ENCODE measurements at regions not wholly inside any gene's neighbourhood (a gene's known extent, or its start where the extent isn't known, plus 50 kb on each side); places are given as distances from the start of the nearest gene placed in this dataset.

GRCh38 chr14:100659345-100660001 lies 67.2 kb upstream of the DLK1 start:
- Histone ChIP-seq H3K4me3 (no peak overlapping the region), H3K4me1 (peaks cover 10% of the 10 kb centered on the region), H3K9me3 (no peaks in the 10 kb centered on the region), H3K27me3 (ENCODE audit: low read depth) (peaks cover 16% of the 10 kb centered on the region), H3K36me3 (no peaks in the 10 kb centered on the region), H3K27ac (no peak overlapping the region)
- DNase-seq (no peak), ATAC-seq (no peak)
- TF ChIP-seq, protein P1, sequence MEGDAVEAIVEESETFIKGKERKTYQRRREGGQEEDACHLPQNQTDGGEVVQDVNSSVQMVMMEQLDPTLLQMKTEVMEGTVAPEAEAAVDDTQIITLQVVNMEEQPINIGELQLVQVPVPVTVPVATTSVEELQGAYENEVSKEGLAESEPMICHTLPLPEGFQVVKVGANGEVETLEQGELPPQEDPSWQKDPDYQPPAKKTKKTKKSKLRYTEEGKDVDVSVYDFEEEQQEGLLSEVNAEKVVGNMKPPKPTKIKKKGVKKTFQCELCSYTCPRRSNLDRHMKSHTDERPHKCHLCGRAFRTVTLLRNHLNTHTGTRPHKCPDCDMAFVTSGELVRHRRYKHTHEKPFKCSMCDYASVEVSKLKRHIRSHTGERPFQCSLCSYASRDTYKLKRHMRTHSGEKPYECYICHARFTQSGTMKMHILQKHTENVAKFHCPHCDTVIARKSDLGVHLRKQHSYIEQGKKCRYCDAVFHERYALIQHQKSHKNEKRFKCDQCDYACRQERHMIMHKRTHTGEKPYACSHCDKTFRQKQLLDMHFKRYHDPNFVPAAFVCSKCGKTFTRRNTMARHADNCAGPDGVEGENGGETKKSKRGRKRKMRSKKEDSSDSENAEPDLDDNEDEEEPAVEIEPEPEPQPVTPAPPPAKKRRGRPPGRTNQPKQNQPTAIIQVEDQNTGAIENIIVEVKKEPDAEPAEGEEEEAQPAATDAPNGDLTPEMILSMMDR (IDR thresholded peaks at IDR 0.05), result no peak
- intact Hi-C loops (cut with DNase I), result no loop called here

DNA sequence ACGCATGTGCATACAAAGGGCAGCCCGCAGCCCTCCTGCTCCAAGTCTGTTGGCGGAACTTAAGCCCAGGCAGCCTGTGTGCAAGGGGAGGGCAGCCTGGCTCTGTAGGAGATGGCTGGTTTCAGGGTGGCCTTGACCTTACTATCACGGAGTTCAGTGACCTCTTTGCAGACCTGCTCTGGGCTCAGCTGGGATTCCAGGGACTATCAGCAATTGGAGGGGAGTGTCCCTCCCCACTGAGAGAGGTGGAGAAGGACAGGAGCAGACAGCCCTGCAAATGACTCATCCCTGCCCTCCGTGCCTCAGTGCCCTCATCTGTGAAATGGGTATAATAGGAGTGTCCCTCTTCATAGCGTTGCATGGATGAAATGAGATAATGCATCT lies 66.2 kb upstream of the DLK1 start:
- DNase-seq (no peak), ATAC-seq (no peak)
- Histone ChIP-seq H3K27me3 (ENCODE audit: low read depth) (peaks cover 6% of the 10 kb centered on the region), H3K36me3 (no peaks in the 10 kb centered on the region), H3K9me3 (no peaks in the 10 kb centered on the region), H3K27ac (no peak overlapping the region), H3K4me3 (no peak overlapping the region), H3K4me1 (peaks cover 7% of the 10 kb centered on the region)
- TF ChIP-seq, protein P1 (IDR thresholded peaks at IDR 0.05), result no peak
- intact Hi-C loops (cut with DNase I), result no loop called here

DNA sequence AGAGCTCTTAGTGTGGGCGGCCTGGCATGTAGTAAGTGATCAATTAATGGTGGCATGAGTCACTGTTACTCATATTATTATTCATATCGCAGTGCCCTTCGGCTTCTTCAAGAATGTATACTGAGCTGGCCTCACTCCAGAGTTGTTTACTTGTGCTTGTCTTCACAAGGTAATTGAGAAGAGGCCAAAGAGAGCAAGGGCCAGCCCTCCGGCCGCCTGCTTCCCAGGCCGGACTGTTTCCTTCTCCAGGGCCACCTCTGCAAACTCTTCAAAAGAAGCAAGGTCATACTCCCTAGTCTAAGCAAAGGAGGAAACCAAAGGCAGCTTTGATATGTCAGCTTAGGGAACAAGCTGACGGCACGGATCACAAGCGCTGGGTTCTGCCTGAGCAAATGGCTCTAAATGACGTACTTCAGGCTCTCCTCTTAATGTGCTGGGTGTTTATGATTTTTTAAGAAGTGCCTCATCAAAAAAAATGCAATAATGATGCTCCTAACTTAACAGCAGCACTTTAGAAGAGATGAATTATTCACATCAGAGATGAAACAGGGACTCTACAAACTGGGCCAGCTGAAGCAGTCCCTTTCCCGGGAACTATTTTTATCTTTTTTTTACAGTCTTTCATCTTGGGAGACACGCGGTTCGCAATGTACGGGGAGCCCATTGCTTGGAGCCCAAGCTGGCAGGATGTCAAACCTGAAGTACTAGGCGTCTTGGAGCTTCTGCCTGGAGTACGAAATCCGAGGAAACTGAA lies 65.6 kb upstream of the DLK1 start:
- TF ChIP-seq, protein P1 (IDR thresholded peaks at IDR 0.05), result no peak
- H3K9me3 ChIP-seq, result no peaks in the 10 kb centered on the region
- H3K27me3 ChIP-seq (ENCODE audit: low read depth), result peaks cover under 1% of the 10 kb centered on the region
- no peak overlapping the region for H3K27ac ChIP-seq
- peaks cover 13% of the 10 kb centered on the region for H3K4me1 ChIP-seq
- intact Hi-C loops (cut with DNase I), result no loop called here
- H3K4me3 ChIP-seq, result no peak overlapping the region
- DNase-seq (no peak), ATAC-seq (no peak)
- H3K36me3 ChIP-seq, result no peaks in the 10 kb centered on the region

- H3K36me3 ChIP-seq, result no peaks in the 10 kb centered on the region
- DNase-seq, result peak; percentile 77
- TF ChIP-seq, protein P1 (IDR thresholded peaks at IDR 0.05), result peak; percentile 92
- peaks cover 13% of the 10 kb centered on the region for H3K4me1 ChIP-seq
- no peaks in the 10 kb centered on the region for H3K9me3 ChIP-seq
- H3K27me3 ChIP-seq (ENCODE audit: low read depth), result no peaks in the 10 kb centered on the region
- H3K4me3 ChIP-seq, result no peak overlapping the region
- intact Hi-C loops (cut with DNase I), result no loop called here
- no peak overlapping the region for H3K27ac ChIP-seq
- peak; percentile 65 to 75 for ATAC-seq
These were observed 63.6 kb upstream of the DLK1 start for GRCh38 chr14:100662879-100663760.

GRCh38 chr14:100663761-100664052 lies 63.0 kb upstream of the DLK1 start:
- DNase-seq (no peak), ATAC-seq (no peak)
- H3K36me3 ChIP-seq, result no peaks in the 10 kb centered on the region
- H3K9me3 ChIP-seq, result no peaks in the 10 kb centered on the region
- no peak overlapping the region for H3K27ac ChIP-seq
- TF ChIP-seq, protein P1 (IDR thresholded peaks at IDR 0.05), result no peak
- intact Hi-C loops (cut with DNase I), result no loop called here
- no peaks in the 10 kb centered on the region for H3K27me3 ChIP-seq (ENCODE audit: low read depth)
- no peak overlapping the region for H3K4me3 ChIP-seq
- H3K4me1 ChIP-seq, result peaks cover 16% of the 10 kb centered on the region

All from lower lobe of right lung (tissue), 2 donors.